ENCODE measurements at regions not wholly inside any gene's neighbourhood (a gene's known extent, or its start where the extent isn't known, plus 50 kb on each side); places are given as distances from the start of the nearest gene placed in this dataset.
A peak's percentile ranks its signal among the peaks of the same experiment; 100 is the strongest.

DNA sequence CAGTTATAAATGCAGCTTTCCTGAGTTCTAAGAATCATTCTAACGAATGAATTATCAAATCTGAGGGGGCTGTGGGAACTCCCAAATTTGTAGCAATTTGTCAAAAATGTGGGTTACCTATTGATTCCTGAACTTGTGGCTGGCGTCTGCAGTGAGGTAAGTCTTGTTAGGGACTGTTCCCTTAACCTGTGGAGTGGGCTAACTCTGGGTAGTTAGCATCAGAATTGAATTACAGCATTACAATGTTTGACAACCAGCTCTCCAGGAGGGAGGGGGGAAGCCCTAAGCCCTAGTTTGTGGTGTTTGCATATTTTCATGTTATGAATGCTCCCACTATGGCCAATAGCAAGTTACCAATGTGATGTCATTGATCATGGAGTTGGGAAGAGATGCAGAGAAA is 65.9 kb upstream of the STT3B start:
- no peaks in the 10 kb centered on the region for H3K27me3 ChIP-seq (ENCODE audit: insufficient read depth, low read length)
- no peaks in the 10 kb centered on the region; the same call in 1 of the 2 replicates for H3K4me1 ChIP-seq (ENCODE audit: insufficient read depth, low read length)
- no peak overlapping the region for H4K91ac ChIP-seq (ENCODE audit: insufficient read length, low read depth, low read length)
- no peaks in the 10 kb centered on the region for H3K9me3 ChIP-seq (ENCODE audit: control insufficient read depth, low read depth, low read length)
- no peak overlapping the region for H3K23ac ChIP-seq (ENCODE audit: insufficient read length, low read depth, low read length)
- H3K4me3 Mint-ChIP-seq, result peak overlapping the region in 1 of 2 experiments; percentile 41; a peak in 1 of 5 replicates
- H2BK5ac ChIP-seq (ENCODE audit: insufficient read length, low read length), result no peak overlapping the region
- no peak overlapping the region for H4K8ac ChIP-seq (replicated peaks; ENCODE audit: insufficient read length, low read depth, low read length)
- no peak overlapping the region for H2AFZ ChIP-seq (ENCODE audit: low read length)
- no peak overlapping the region for H3K9ac ChIP-seq (ENCODE audit: extremely low read depth, insufficient read length, low read length)
- DNase-seq, result no peak
- no peak overlapping the region for H3K4ac ChIP-seq (ENCODE audit: low read depth, low read length)
- H3K36me3 Mint-ChIP-seq (ENCODE audit: insufficient read depth in 1 of 3, low read depth in 3 of 3), result no peaks in the 10 kb centered on the region
- H3K18ac ChIP-seq (ENCODE audit: insufficient read length, low read depth, low read length), result no peak overlapping the region
- H3K27ac ChIP-seq (ENCODE audit: insufficient read length, low read depth, low read length), result no peak overlapping the region
- H3T11ph ChIP-seq (ENCODE audit: low read length), result no peak overlapping the region
- H2AK5ac ChIP-seq (ENCODE audit: insufficient read length, low read length), result no peak overlapping the region
- H3K79me1 ChIP-seq (ENCODE audit: insufficient read depth, low read depth, low read length, poor library complexity, severe bottlenecking), result no peaks in the 10 kb centered on the region
- TF ChIP-seq, protein P1, sequence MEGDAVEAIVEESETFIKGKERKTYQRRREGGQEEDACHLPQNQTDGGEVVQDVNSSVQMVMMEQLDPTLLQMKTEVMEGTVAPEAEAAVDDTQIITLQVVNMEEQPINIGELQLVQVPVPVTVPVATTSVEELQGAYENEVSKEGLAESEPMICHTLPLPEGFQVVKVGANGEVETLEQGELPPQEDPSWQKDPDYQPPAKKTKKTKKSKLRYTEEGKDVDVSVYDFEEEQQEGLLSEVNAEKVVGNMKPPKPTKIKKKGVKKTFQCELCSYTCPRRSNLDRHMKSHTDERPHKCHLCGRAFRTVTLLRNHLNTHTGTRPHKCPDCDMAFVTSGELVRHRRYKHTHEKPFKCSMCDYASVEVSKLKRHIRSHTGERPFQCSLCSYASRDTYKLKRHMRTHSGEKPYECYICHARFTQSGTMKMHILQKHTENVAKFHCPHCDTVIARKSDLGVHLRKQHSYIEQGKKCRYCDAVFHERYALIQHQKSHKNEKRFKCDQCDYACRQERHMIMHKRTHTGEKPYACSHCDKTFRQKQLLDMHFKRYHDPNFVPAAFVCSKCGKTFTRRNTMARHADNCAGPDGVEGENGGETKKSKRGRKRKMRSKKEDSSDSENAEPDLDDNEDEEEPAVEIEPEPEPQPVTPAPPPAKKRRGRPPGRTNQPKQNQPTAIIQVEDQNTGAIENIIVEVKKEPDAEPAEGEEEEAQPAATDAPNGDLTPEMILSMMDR (conservative IDR thresholded peaks at IDR 0.05), result no peak
- H3K4me2 ChIP-seq (ENCODE audit: insufficient read depth, insufficient read length, low read length), result no peak overlapping the region
- H2BK20ac ChIP-seq (ENCODE audit: low read depth, low read length, poor library complexity, severe bottlenecking), result no peak overlapping the region
- H3K4me1 Mint-ChIP-seq, result peaks cover 30 to 32% of the 10 kb centered on the region in 2 experiments
- no peak overlapping the region for H3K14ac ChIP-seq (ENCODE audit: insufficient read depth, low read length)
- H3K23me2 ChIP-seq (ENCODE audit: insufficient read length, low read depth, low read length, poor library complexity, severe bottlenecking), result no peaks in the 10 kb centered on the region
- H3K27me3 Mint-ChIP-seq (ENCODE audit: low read depth), result no peaks in the 10 kb centered on the region
- no peak overlapping the region for H2BK12ac ChIP-seq (ENCODE audit: insufficient read length, low read depth, low read length)
- H4K5ac ChIP-seq (ENCODE audit: insufficient read length, low read depth, low read length), result no peak overlapping the region
- no peaks in the 10 kb centered on the region for H3K9me3 Mint-ChIP-seq
- H2BK15ac ChIP-seq (ENCODE audit: low read depth, low read length), result no peak overlapping the region
- no peak overlapping the region for H3K27ac Mint-ChIP-seq
- WGBS (ENCODE audit: extremely low coverage, insufficient read length, low lambda C conversion rate), result no CpG with 5 or more reads among the region's 2 CpGs
- H2BK120ac ChIP-seq (ENCODE audit: low read depth, low read length, poor library complexity, severe bottlenecking), result no peak overlapping the region
- H3K79me2 ChIP-seq (ENCODE audit: insufficient read depth, low read length), result no peaks in the 10 kb centered on the region
- no peak overlapping the region for H3K56ac ChIP-seq (ENCODE audit: insufficient read length, low read depth, low read length)
- H4K20me1 ChIP-seq (ENCODE audit: control insufficient read depth, insufficient read depth, insufficient read length), result no peaks in the 10 kb centered on the region
